NCI-H1436 treated with DMSO at 0.1 percent for 48 hours (cell line): ENCODE measurements at regions not wholly inside any gene's neighbourhood (a gene's known extent, or its start where the extent isn't known, plus 50 kb on each side); places are given as distances from the start of the nearest gene placed in this dataset.
A peak's percentile ranks its signal among the peaks of the same experiment; 100 is the strongest.
"Not testable (repeated sequence)": the region's sequence is repeated elsewhere in the genome, so short reads cannot be mapped to it uniquely, and the experiment has no call there.

Experiments
- DNase-seq: peaks from one replicate; lab custom pipeline; 2025; lab: John Stamatoyannopoulos, UW

- no peak for DNase-seq
Observed at GRCh38 chr12:83559650-83560049, 872.9 kb downstream of the TMTC2 start.

- DNase-seq = not testable (repeated sequence)
Observed at GRCh38 chr12:83556040-83556439, 869.3 kb downstream of the TMTC2 start.

GRCh38 chr12:83541446-83541845 lies 854.7 kb downstream of the TMTC2 start:
- no peak for DNase-seq

- DNase-seq = no peak
Observed at GRCh38 chr12:83538361-83538965, 851.8 kb downstream of the TMTC2 start.

- DNase-seq = no peak
Observed at GRCh38 chr12:83537428-83538053, 850.8 kb downstream of the TMTC2 start.

- DNase-seq = no peak
Observed at GRCh38 chr12:83536496-83536895, 849.8 kb downstream of the TMTC2 start.

GRCh38 chr12:83528571-83528970 lies 841.9 kb downstream of the TMTC2 start:
- no peak for DNase-seq

GRCh38 chr12:83527810-83528209 lies 841.1 kb downstream of the TMTC2 start:
- DNase-seq = no peak

- DNase-seq = no peak
Observed at GRCh38 chr12:83515306-83516026, 828.8 kb downstream of the TMTC2 start.

GRCh38 chr12:83514372-83514771 lies 827.7 kb downstream of the TMTC2 start:
- peak; percentile 58 for DNase-seq

GRCh38 chr12:83506841-83507240 lies 820.1 kb downstream of the TMTC2 start:
- DNase-seq = no peak

- DNase-seq = no peak
Observed at GRCh38 chr12:83505586-83505985, 818.9 kb downstream of the TMTC2 start.

GRCh38 chr12:83499894-83500293 lies 813.2 kb downstream of the TMTC2 start:
- not testable (repeated sequence) for DNase-seq

GRCh38 chr12:83477696-83478095 lies 791.0 kb downstream of the TMTC2 start:
- no peak for DNase-seq

GRCh38 chr12:83476695-83477690 lies 790.3 kb downstream of the TMTC2 start:
- DNase-seq = no peak

- no peak for DNase-seq
Observed at GRCh38 chr12:83476006-83476405, 789.3 kb downstream of the TMTC2 start.

GRCh38 chr12:83474369-83474768 lies 787.7 kb downstream of the TMTC2 start:
- no peak for DNase-seq

- no peak for DNase-seq
Observed at GRCh38 chr12:83473408-83474095, 786.8 kb downstream of the TMTC2 start.

GRCh38 chr12:83472772-83473171 lies 786.1 kb downstream of the TMTC2 start:
- DNase-seq = no peak

GRCh38 chr12:83472350-83472749 lies 785.6 kb downstream of the TMTC2 start:
- DNase-seq = no peak

- DNase-seq = no peak
Observed at GRCh38 chr12:83471341-83471740, 784.6 kb downstream of the TMTC2 start.
